ENCODE measurements at regions not wholly inside any gene's neighbourhood (a gene's known extent, or its start where the extent isn't known, plus 50 kb on each side); places are given as distances from the start of the nearest gene placed in this dataset.
A peak's percentile ranks its signal among the peaks of the same experiment; 100 is the strongest.

- no peaks in the 10 kb centered on the region for H3K9me3 ChIP-seq
- no peak overlapping the region for H3K4me3 ChIP-seq
- intact Hi-C loops (cut with DNase I; ENCODE audit: low total_unique reads) (no loop called here), in situ Hi-C loops (cut with MboI; ENCODE audit: low pct_ligation_motif_present in 1 of 4, low pct_unique_long_range_greater_than_20kb in 1 of 4, low sequenced_read_pairs in 3 of 4) (no loop called here)
- 74 to 78% methylated on average over 5 to 6 of the region's 6 CpGs for WGBS, 2 donors (ENCODE audit: low coverage in 1 of 2)
- no peak overlapping the region for H3K27ac ChIP-seq
- no peak for TF ChIP-seq EP300 (IDR thresholded peaks at IDR 0.05; ENCODE audit: low read depth)
- no peak for TF ChIP-seq CTCF (IDR thresholded peaks at IDR 0.05)
- no peak for TF ChIP-seq POLR2AphosphoS5 (IDR thresholded peaks at IDR 0.05)
- TF ChIP-seq POLR2A (IDR thresholded peaks at IDR 0.05), result no peak
- H3K27me3 ChIP-seq, result no peaks in the 10 kb centered on the region
- no peak for DNase-seq
- H3K36me3 ChIP-seq, result no peaks in the 10 kb centered on the region
- peaks cover 0 to 2% (median 0%) of the 10 kb centered on the region in 4 donors for H3K4me1 ChIP-seq
Measured at GRCh38 chr6:155701342-155701741, 245.7 kb upstream of the NOX3 start.

GRCh38 chr6:155695495-155695894 lies 239.9 kb upstream of the NOX3 start:
- no peaks in the 10 kb centered on the region for H3K9me3 ChIP-seq
- 85 to 100% methylated on average over 2 to 7 of the region's 7 CpGs for WGBS, 2 donors (ENCODE audit: low coverage in 1 of 2)
- H3K4me3 ChIP-seq, result no peak overlapping the region
- intact Hi-C loops (cut with DNase I; ENCODE audit: low total_unique reads), result no loop called here
- peaks cover 0 to 20% (median 3%) of the 10 kb centered on the region in 4 donors for H3K4me1 ChIP-seq
- no peaks in the 10 kb centered on the region for H3K36me3 ChIP-seq
- TF ChIP-seq CTCF (IDR thresholded peaks at IDR 0.05) (no peak), EP300 (IDR thresholded peaks at IDR 0.05; ENCODE audit: low read depth) (no peak), POLR2A (IDR thresholded peaks at IDR 0.05) (no peak), POLR2AphosphoS5 (IDR thresholded peaks at IDR 0.05) (no peak)
- no peak overlapping the region for H3K27ac ChIP-seq
- no peaks in the 10 kb centered on the region for H3K27me3 ChIP-seq
- in situ Hi-C loops (cut with MboI; ENCODE audit: low pct_ligation_motif_present in 1 of 4, low pct_unique_long_range_greater_than_20kb in 1 of 4, low sequenced_read_pairs in 3 of 4), result no loop called here
- DNase-seq, result no peak

GRCh38 chr6:155694419-155694790 lies 238.8 kb upstream of the NOX3 start:
- in situ Hi-C loops (cut with MboI; ENCODE audit: low pct_ligation_motif_present in 1 of 4, low pct_unique_long_range_greater_than_20kb in 1 of 4, low sequenced_read_pairs in 3 of 4), result no loop called here
- 45 to 51% methylated on average over 3 of the region's 3 CpGs for WGBS, 2 donors (ENCODE audit: low coverage in 1 of 2)
- Histone ChIP-seq H3K36me3 (no peaks in the 10 kb centered on the region), H3K27me3 (no peaks in the 10 kb centered on the region), H3K27ac (peak overlapping the region; percentile 54 to 64 (median 61)), H3K4me3 (no peak overlapping the region), H3K4me1 (peaks cover 0 to 20% (median 3%) of the 10 kb centered on the region in 4 donors), H3K9me3 (no peaks in the 10 kb centered on the region)
- TF ChIP-seq POLR2A (IDR thresholded peaks at IDR 0.05), result no peak
- no peak for TF ChIP-seq EP300 (IDR thresholded peaks at IDR 0.05; ENCODE audit: low read depth)
- peak in 4 of 5 experiments; percentile 7 to 19 (median 12) for TF ChIP-seq CTCF (IDR thresholded peaks at IDR 0.05)
- no peak for TF ChIP-seq POLR2AphosphoS5 (IDR thresholded peaks at IDR 0.05)
- intact Hi-C loops (cut with DNase I; ENCODE audit: low total_unique reads), result no loop called here
- no peak for DNase-seq

- TF ChIP-seq POLR2AphosphoS5 (IDR thresholded peaks at IDR 0.05) (peak in 1 of 3 donors; percentile 7), EP300 (IDR thresholded peaks at IDR 0.05; ENCODE audit: low read depth) (no peak)
- intact Hi-C loops (cut with DNase I; ENCODE audit: low total_unique reads) (no loop called here), in situ Hi-C loops (cut with MboI; ENCODE audit: low pct_ligation_motif_present in 1 of 4, low pct_unique_long_range_greater_than_20kb in 1 of 4, low sequenced_read_pairs in 3 of 4) (no loop called here)
- H3K4me1 ChIP-seq, result peaks cover 0 to 20% (median 3%) of the 10 kb centered on the region in 4 donors
- H3K4me3 ChIP-seq, result no peak overlapping the region
- no peaks in the 10 kb centered on the region for H3K36me3 ChIP-seq
- H3K9me3 ChIP-seq, result no peaks in the 10 kb centered on the region
- peak overlapping the region; percentile 54 to 64 (median 61) for H3K27ac ChIP-seq
- H3K27me3 ChIP-seq, result no peaks in the 10 kb centered on the region
- WGBS, 2 donors (ENCODE audit: low coverage in 1 of 2), result 24 to 61% methylated on average over 4 to 10 of the region's 10 CpGs
- DNase-seq, result peak; percentile 49
Measured at GRCh38 chr6:155693573-155694418, 238.2 kb upstream of the NOX3 start.
